Sigmoid colon (tissue), 3 donors: ENCODE measurements at regions not wholly inside any gene's neighbourhood (a gene's known extent, or its start where the extent isn't known, plus 50 kb on each side); places are given as distances from the start of the nearest gene placed in this dataset.

Source experiments
- POLR2A ChIP-seq, 2 donors: fragments of 450-650 bp; IDR thresholded peaks; one replicate each; pipeline ENCODE4 v1.6.1; 2016; ENCODE audit warnings: antibody characterized with exemption in 2 of 2, mild to moderate bottlenecking in 2 of 2, moderate library complexity in 2 of 2
- TF ChIP-seq, protein P1 (sequence below), 4 experiments: fragments of 450-650 bp in 3 of 4; fragments of 200-600 bp in 1 of 4; IDR thresholded peaks; one replicate each; pipeline ENCODE4 v1.5.1; 2016 to 2019; ENCODE audit warnings: antibody characterized with exemption in 4 of 4, mild to moderate bottlenecking in 3 of 4, moderate library complexity in 2 of 4

- TF ChIP-seq, protein P1, sequence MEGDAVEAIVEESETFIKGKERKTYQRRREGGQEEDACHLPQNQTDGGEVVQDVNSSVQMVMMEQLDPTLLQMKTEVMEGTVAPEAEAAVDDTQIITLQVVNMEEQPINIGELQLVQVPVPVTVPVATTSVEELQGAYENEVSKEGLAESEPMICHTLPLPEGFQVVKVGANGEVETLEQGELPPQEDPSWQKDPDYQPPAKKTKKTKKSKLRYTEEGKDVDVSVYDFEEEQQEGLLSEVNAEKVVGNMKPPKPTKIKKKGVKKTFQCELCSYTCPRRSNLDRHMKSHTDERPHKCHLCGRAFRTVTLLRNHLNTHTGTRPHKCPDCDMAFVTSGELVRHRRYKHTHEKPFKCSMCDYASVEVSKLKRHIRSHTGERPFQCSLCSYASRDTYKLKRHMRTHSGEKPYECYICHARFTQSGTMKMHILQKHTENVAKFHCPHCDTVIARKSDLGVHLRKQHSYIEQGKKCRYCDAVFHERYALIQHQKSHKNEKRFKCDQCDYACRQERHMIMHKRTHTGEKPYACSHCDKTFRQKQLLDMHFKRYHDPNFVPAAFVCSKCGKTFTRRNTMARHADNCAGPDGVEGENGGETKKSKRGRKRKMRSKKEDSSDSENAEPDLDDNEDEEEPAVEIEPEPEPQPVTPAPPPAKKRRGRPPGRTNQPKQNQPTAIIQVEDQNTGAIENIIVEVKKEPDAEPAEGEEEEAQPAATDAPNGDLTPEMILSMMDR (IDR thresholded peaks at IDR 0.05) = no peak
- TF ChIP-seq POLR2A (IDR thresholded peaks at IDR 0.05) = no peak
Observed at GRCh38 chr10:52383088-52383487, 69.0 kb downstream of the DKK1 start.
